CD4-positive, alpha-beta T cell treated with Interleukin-17A for 1 hour (primary cell): ENCODE measurements at regions not wholly inside any gene's neighbourhood (a gene's known extent, or its start where the extent isn't known, plus 50 kb on each side); places are given as distances from the start of the nearest gene placed in this dataset.
"Not testable (repeated sequence)": the region's sequence is repeated elsewhere in the genome, so short reads cannot be mapped to it uniquely, and the experiment has no call there.

ENCODE experiments used
- DNase-seq: peaks from one replicate; pipeline ENCODE4 v3.0.0-alpha.2; 2020

DNA sequence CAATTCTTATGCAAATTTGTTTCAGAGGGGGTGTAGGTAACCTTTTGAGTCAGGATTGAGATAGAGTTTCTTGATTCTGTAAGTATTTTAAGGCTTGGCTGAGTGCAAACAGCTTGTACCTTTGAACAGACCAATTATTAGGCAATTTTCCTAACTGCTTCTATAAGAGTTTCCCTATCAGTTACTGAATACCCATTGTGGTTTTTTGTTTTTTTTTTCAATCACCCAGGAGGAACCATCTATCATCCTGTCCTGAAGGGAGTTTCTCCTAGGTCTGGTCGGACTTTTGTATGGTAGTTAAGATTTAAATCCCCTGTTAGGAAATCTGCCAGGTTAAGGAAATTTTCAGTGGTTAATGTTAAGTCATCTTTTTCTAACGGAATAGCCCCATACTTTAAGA lies 319.4 kb upstream of the SLC39A10 start:
- no peak for DNase-seq

- DNase-seq: no peak
Measured at GRCh38 chr2:195333869-195334268, 323.2 kb upstream of the SLC39A10 start.

DNA sequence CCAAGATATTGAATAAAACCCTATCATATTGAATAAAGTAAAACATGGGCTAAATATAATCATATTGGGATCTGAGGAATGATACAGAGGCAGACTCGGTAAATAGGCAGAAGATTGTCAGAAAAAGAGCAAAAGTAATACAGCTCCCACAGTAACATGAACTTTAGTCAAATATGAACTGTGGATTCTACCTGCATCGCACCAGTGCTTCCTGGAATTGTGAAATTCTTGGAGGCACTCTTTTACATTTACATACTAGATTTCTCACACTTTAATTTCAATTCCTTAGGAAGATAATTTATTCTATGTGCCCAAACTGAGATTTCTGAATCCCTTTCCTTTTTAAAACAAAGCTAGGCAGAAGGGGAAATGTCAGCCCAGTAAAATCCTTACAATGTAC lies 325.1 kb upstream of the SLC39A10 start:
- DNase-seq: no peak

DNA sequence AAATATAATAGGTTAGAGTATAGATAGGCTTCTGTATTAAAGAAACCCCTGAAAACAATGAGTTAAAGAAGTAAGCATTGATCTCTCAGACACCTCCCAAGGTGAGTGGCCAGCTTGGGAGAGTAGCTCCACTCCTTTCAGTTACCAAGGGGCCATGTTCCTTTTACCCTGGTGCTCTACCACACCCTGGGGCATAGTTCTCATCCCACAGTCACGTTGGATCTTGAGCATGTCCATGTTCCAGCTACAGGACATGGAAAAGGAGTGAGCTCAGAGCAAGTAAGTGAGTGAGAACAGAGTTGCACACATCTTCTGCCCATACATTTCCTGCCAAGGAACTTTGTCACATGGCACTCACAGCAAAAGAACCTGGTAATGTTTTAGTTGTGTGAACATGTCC lies 325.9 kb upstream of the SLC39A10 start:
- DNase-seq: no peak

GRCh38 chr2:195330513-195330956 lies 326.5 kb upstream of the SLC39A10 start:
- no peak for DNase-seq

DNA sequence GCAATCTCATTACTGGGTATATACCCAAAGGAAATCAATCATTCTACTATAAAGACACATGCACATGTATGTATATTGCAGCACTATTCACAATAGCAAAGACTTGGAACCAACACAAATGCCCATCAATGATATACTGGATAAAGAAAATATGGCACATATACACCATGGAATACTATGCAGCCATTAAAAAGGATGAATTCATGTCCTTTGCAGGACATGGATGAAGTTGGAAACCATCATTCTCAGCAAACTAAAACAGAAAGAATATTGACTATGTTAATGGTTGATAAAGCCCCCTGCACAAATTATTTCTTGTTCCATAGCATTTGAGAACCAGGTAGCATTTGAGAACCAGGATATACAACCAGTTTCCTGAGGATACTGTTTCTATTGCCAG lies 327.2 kb upstream of the SLC39A10 start:
- DNase-seq: not testable (repeated sequence)

GRCh38 chr2:195326537-195326936 lies 330.5 kb upstream of the SLC39A10 start:
- no peak for DNase-seq

DNA sequence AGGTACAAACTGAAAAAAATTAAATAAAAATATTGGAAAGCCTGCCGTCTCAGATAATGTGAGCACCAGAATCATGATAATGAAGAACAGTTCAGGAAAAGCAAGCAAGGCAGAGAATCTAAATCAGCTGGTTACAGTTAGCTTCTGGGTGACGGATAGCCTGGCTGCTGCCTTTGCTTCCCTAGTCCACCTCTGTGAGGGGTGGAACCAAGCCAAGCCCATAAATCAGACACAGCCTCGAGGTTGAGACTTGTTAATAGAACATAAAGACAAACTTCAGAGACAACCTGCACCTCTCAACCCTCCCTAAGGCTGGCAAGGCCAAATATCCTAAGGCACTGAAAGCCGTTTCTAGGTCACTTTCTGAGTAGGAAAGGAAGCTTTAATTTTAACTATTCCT lies 334.7 kb upstream of the SLC39A10 start:
- DNase-seq: no peak

- no peak for DNase-seq
Measured at GRCh38 chr2:195320413-195320973, 336.5 kb upstream of the SLC39A10 start.

- no peak for DNase-seq
Measured at GRCh38 chr2:195319548-195320412, 337.2 kb upstream of the SLC39A10 start.

DNA sequence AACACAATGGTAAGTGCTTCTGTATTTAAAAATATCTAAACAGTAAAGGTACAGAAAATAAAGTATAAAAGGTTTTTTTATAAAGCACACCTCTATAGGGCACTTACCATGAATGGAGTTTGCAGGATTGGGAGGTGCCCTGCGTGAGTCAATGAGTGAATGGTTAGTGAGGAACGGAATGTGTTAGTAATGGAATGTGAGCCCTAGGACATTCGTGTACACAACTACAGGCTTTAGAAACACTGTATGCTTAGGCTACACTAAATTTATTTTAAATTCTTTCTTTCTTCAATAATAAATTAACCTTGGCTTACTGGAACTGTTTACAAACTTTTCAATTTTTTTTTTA lies 337.9 kb upstream of the SLC39A10 start:
- no peak for DNase-seq

GRCh38 chr2:195318440-195319111 lies 338.4 kb upstream of the SLC39A10 start:
- DNase-seq: peak; percentile 60

DNA sequence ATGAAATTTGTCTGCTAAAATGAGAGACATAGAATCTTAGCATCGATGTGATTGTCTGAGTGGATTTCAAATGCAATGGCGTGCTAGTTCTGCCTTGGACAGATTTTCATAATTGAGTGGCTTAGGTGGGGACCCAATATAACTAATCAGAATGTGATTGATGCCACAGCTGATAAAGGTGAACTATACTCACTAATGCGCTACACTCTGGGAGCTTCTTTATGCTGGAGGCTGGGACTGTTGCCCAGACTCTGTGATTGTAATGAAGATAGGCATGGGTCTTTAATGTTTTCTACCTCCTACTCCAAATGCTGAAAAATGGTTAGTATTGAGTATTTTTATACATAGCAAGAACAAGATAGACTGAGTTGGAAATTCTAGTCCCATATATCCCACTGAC lies 339.5 kb upstream of the SLC39A10 start:
- DNase-seq: no peak

- DNase-seq: no peak
Measured at GRCh38 chr2:195316486-195316885, 340.5 kb upstream of the SLC39A10 start.

- DNase-seq: no peak
Measured at GRCh38 chr2:195313962-195314361, 343.1 kb upstream of the SLC39A10 start.

- no peak for DNase-seq
Measured at GRCh38 chr2:195312662-195313061, 344.4 kb upstream of the SLC39A10 start.

DNA sequence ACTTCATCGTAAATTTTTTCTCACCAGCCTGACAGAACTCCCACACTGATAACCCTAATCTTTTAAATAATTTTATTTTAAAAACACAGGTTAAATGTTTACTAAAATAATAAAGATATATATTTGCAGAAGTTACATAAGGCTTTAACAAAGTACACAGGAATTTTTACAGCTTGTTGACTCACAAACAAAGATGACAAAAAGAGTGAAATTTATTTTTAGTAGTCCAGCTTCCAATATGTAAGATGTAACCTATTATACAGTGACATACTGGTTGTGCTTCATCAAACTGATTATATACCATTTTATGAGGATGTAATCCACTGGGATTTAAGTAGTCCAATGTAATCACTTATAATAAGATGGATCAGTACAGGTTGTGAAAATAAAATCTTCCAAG lies 348.9 kb upstream of the SLC39A10 start:
- no peak for DNase-seq

DNA sequence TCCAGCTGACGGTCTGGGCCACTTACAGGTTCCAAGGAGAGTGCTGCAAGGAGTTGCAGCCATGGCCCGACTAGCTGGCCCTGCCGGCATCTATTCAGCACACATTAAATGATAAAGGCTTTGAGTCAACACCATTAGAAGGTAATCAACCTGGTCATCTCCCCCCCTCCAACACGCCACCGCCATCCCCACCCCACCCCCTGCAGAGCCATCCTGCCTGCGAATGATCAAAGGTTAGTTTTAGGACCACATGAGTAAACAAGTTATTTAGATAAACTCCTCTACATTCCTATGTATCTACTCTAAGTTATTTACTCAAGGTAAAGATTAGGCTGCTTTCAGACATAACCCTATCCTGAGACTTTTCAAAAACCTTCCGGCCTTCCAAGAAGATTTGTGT lies 349.3 kb upstream of the SLC39A10 start:
- no peak for DNase-seq

GRCh38 chr2:195304310-195304709 lies 352.7 kb upstream of the SLC39A10 start:
- no peak for DNase-seq

- no peak for DNase-seq
Measured at GRCh38 chr2:195300631-195301030, 356.4 kb upstream of the SLC39A10 start.

GRCh38 chr2:195299600-195299999 lies 357.4 kb upstream of the SLC39A10 start:
- no peak for DNase-seq

DNA sequence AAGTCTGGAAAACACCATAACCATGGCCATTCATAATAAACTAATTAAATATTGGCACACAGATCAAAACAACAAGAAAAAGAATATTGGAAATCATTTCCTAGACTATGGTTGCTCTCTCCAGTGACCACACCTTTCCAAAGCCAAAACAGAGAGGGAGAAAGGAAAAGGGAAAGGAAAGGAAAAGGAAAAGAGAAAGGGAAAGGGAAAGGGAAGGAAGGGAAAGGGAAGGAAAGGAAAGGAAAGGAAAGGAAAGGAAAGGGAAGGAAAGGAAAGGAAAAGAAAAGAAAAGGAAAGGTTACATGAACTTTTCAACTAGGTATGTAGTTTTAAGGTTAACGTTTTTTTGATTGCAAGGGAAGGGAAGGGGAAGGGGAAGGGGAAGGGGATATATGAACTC lies 360.5 kb upstream of the SLC39A10 start:
- DNase-seq: no peak

- DNase-seq: no peak
Measured at GRCh38 chr2:195289081-195289480, 367.9 kb upstream of the SLC39A10 start.

- no peak for DNase-seq
Measured at GRCh38 chr2:195279840-195280427, 377.1 kb upstream of the SLC39A10 start.
